Activated CD4-positive, alpha-beta T cell treated with anti-CD3 and anti-CD28 coated beads, Interleukin-2, amount 10 ng/mL, durations not matched to agents 24 days and 14 days (primary cell): ENCODE measurements at regions not wholly inside any gene's neighbourhood (a gene's known extent, or its start where the extent isn't known, plus 50 kb on each side); places are given as distances from the start of the nearest gene placed in this dataset.

Source experiments
- DNase-seq: peaks from one replicate; pipeline ENCODE4 v3.0.0; 2022
- H3K27ac Mint-ChIP-seq: one replicate; pipeline ENCODE4 v1.8.0; 2022; ENCODE audit warnings: mild to moderate bottlenecking, mixed read lengths
- H3K27me3 Mint-ChIP-seq: one replicate; pipeline ENCODE4 v1.8.0; 2022; ENCODE audit warnings: mixed read lengths
- H3K36me3 Mint-ChIP-seq: one replicate; pipeline ENCODE4 v1.8.0; 2022; ENCODE audit warnings: low read depth, mild to moderate bottlenecking, mixed read lengths
- H3K4me1 Mint-ChIP-seq: one replicate; pipeline ENCODE4 v1.8.0; 2021; ENCODE audit warnings: mixed read lengths
- H3K4me3 Mint-ChIP-seq: one replicate; pipeline ENCODE4 v1.8.0; 2022; ENCODE audit warnings: mild to moderate bottlenecking, moderate library complexity, mixed read lengths
- H3K9me3 Mint-ChIP-seq: one replicate; pipeline ENCODE4 v1.8.0; 2021; ENCODE audit warnings: mixed read lengths
- intact Hi-C: fragments of 100-400 bp; cut with micrococcal nuclease; formaldehyde crosslinking; loops from one replicate; pipeline ENCODE4 v1.15.1; 2023

DNA sequence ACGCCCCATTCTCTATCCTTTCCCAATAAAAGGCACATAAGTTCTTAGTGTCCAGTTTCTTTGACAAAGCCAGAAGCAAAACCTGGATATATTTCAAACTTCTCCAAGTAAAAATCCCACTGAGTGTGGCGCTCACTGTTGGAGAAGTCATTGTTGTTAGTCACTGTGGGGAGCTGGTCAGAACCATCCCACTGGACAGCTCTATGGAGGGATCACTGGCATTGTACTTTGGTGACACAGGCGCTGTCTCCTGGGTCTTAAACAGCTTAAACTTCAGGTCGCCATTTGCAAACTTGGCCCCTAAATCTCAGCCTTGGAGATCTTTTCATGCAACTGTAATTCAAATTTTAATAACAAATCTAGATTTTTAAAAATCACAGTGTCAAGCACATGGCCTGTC lies 111.5 kb upstream of the SLC24A3 start:
- no peak overlapping the region for H3K27ac Mint-ChIP-seq
- DNase-seq = no peak
- H3K4me3 Mint-ChIP-seq = no peak overlapping the region
- no peaks in the 10 kb centered on the region for H3K4me1 Mint-ChIP-seq
- H3K36me3 Mint-ChIP-seq = no peaks in the 10 kb centered on the region
- no peaks in the 10 kb centered on the region for H3K9me3 Mint-ChIP-seq
- H3K27me3 Mint-ChIP-seq = no peaks in the 10 kb centered on the region
- intact Hi-C loops = no loop called here

- H3K9me3 Mint-ChIP-seq = no peaks in the 10 kb centered on the region
- DNase-seq = no peak
- H3K27me3 Mint-ChIP-seq = no peaks in the 10 kb centered on the region
- intact Hi-C loops = no loop called here
- H3K4me3 Mint-ChIP-seq = no peak overlapping the region
- no peaks in the 10 kb centered on the region for H3K4me1 Mint-ChIP-seq
- H3K36me3 Mint-ChIP-seq = no peaks in the 10 kb centered on the region
- H3K27ac Mint-ChIP-seq = no peak overlapping the region
These were observed 108.3 kb upstream of the SLC24A3 start for GRCh38 chr20:19104186-19104585.

- intact Hi-C loops = no loop called here
- Mint-ChIP-seq H3K4me3 (no peak overlapping the region), H3K9me3 (no peaks in the 10 kb centered on the region), H3K4me1 (no peaks in the 10 kb centered on the region), H3K27me3 (no peaks in the 10 kb centered on the region), H3K27ac (no peak overlapping the region), H3K36me3 (no peaks in the 10 kb centered on the region)
- no peak for DNase-seq
These were observed 104.3 kb upstream of the SLC24A3 start for GRCh38 chr20:19108155-19108554.

GRCh38 chr20:19110285-19110684 lies 102.2 kb upstream of the SLC24A3 start:
- intact Hi-C loops = no loop called here
- H3K9me3 Mint-ChIP-seq = no peaks in the 10 kb centered on the region
- H3K27me3 Mint-ChIP-seq = no peaks in the 10 kb centered on the region
- no peaks in the 10 kb centered on the region for H3K36me3 Mint-ChIP-seq
- no peak for DNase-seq
- no peak overlapping the region for H3K27ac Mint-ChIP-seq
- no peaks in the 10 kb centered on the region for H3K4me1 Mint-ChIP-seq
- no peak overlapping the region for H3K4me3 Mint-ChIP-seq

- no peaks in the 10 kb centered on the region for H3K4me1 Mint-ChIP-seq
- no peaks in the 10 kb centered on the region for H3K9me3 Mint-ChIP-seq
- no peaks in the 10 kb centered on the region for H3K27me3 Mint-ChIP-seq
- DNase-seq = no peak
- no peaks in the 10 kb centered on the region for H3K36me3 Mint-ChIP-seq
- H3K4me3 Mint-ChIP-seq = no peak overlapping the region
- no peak overlapping the region for H3K27ac Mint-ChIP-seq
- intact Hi-C loops = no loop called here
These were observed 101.5 kb upstream of the SLC24A3 start for GRCh38 chr20:19110881-19111460.

DNA sequence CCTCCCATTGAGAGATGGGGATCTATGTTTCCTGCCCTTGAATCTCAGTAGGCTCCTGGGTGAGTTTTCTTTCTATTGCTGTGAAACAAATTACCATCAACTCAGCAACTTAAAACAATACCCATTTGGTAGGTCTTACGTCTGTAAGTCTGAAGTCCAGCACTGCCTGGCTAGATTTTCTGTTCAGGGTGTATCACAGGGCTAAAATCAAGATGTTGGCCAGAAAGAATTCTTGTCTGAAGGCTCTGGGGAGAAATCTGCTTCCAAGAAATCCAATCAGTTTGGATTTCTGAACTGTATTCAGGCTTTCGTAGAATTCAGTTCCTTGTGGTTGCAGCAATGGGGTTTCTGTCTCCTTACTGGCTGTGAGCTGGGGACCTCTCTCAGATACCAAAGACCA lies 99.6 kb upstream of the SLC24A3 start:
- H3K27me3 Mint-ChIP-seq = no peaks in the 10 kb centered on the region
- H3K9me3 Mint-ChIP-seq = no peaks in the 10 kb centered on the region
- no peaks in the 10 kb centered on the region for H3K4me1 Mint-ChIP-seq
- no peak overlapping the region for H3K4me3 Mint-ChIP-seq
- intact Hi-C loops = no loop called here
- no peak overlapping the region for H3K27ac Mint-ChIP-seq
- no peak for DNase-seq
- H3K36me3 Mint-ChIP-seq = no peaks in the 10 kb centered on the region

DNA sequence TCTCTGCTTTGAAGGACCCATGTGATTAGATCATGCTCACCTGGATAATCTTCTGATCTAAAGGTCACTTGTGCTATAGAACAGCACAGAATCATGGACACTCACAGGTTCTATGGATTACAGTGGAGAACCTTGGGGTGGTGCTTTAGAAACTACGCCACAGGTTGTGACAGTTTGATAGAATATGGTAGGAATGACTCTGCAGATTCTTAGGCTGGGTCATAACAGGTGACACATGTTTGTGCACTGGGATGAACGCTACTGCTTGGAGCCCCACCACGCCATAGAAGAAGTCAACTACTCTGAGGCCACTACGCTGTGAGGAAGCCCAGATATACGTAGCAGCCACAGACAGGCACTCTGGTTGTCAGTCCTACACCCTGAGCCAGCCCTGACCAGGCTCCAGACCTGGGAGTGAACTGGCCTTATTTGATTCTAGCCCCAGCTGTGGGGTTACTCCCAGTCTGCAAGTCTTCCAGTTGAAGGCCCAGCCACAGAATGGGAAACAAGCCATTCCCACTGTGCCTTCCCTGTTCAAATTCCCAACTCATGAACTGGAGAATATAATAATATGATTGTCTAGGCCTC lies 99.0 kb upstream of the SLC24A3 start:
- Mint-ChIP-seq H3K4me1 (no peaks in the 10 kb centered on the region), H3K36me3 (no peaks in the 10 kb centered on the region), H3K27me3 (no peaks in the 10 kb centered on the region), H3K27ac (no peak overlapping the region), H3K9me3 (no peaks in the 10 kb centered on the region), H3K4me3 (no peak overlapping the region)
- intact Hi-C loops = no loop called here
- DNase-seq = no peak

- no peaks in the 10 kb centered on the region for H3K36me3 Mint-ChIP-seq
- no peaks in the 10 kb centered on the region for H3K9me3 Mint-ChIP-seq
- intact Hi-C loops = no loop called here
- no peaks in the 10 kb centered on the region for H3K27me3 Mint-ChIP-seq
- no peak overlapping the region for H3K4me3 Mint-ChIP-seq
- no peaks in the 10 kb centered on the region for H3K4me1 Mint-ChIP-seq
- H3K27ac Mint-ChIP-seq = no peak overlapping the region
- no peak for DNase-seq
These were observed 98.0 kb upstream of the SLC24A3 start for GRCh38 chr20:19114410-19114809.

DNA sequence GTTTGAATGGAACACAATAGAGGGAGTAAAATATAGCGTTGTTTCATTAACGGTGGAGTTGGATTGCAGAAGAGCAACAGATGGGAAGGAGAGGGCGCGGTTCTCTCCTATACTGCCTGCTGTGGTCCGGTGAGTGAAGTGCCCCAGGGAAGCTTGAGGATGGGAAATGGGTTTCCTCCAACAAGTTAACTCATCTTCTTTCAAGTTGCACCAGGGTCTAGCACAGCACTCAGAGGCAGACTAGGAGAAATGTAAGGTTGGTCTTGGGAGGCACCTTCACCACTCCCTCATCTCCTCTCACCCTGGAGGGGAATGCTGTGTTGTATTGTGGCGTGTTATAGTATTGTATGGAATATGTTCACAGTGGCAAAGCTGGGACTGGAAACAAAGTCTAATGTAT lies 96.9 kb upstream of the SLC24A3 start:
- Mint-ChIP-seq H3K36me3 (no peaks in the 10 kb centered on the region), H3K4me1 (no peaks in the 10 kb centered on the region), H3K9me3 (no peaks in the 10 kb centered on the region), H3K4me3 (no peak overlapping the region), H3K27me3 (no peaks in the 10 kb centered on the region), H3K27ac (no peak overlapping the region)
- intact Hi-C loops = no loop called here
- no peak for DNase-seq

DNA sequence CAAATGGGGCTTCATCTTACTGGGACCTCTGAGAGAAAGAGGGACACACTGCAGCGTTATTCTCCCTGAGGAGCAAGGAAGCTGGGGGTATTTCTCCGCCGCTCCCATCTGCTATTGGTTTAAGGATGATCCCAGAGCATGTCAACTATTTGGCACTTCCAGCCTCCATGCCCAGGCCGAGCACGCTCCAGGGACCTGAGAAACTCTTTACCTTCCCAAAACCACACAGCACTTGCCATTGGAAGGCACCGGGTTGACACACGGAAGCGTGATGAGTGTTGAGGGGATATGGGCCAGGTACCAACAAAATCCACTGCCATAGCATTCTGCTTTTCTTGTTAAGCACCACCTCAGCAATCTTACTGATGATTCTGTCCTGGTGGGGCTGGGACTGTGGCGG lies 92.4 kb upstream of the SLC24A3 start:
- Mint-ChIP-seq H3K27me3 (no peaks in the 10 kb centered on the region), H3K27ac (no peak overlapping the region), H3K36me3 (no peaks in the 10 kb centered on the region), H3K4me3 (no peak overlapping the region), H3K9me3 (no peaks in the 10 kb centered on the region), H3K4me1 (no peaks in the 10 kb centered on the region)
- no peak for DNase-seq
- intact Hi-C loops = no loop called here

DNA sequence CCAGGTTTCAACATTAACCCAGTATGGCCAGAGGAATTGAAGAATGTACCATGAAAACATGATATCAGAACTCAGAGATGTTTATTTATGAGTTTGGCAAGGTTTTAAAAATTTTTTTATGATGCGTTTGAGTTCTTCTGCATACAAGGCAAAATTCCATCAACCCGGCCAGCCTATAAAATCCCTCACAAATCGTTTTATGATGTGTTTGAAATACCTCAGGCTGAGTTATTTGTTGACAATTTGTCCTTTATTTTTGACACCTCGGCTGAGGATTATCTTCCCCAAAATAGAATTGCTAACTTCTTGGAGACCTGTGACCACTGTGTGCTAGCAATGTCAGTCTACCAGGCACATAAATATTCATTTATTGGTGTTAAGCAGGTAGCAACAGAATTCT lies 91.9 kb upstream of the SLC24A3 start:
- no peaks in the 10 kb centered on the region for H3K27me3 Mint-ChIP-seq
- H3K4me3 Mint-ChIP-seq = no peak overlapping the region
- H3K36me3 Mint-ChIP-seq = no peaks in the 10 kb centered on the region
- no peaks in the 10 kb centered on the region for H3K4me1 Mint-ChIP-seq
- no peak overlapping the region for H3K27ac Mint-ChIP-seq
- intact Hi-C loops = no loop called here
- H3K9me3 Mint-ChIP-seq = no peaks in the 10 kb centered on the region
- DNase-seq = no peak

DNA sequence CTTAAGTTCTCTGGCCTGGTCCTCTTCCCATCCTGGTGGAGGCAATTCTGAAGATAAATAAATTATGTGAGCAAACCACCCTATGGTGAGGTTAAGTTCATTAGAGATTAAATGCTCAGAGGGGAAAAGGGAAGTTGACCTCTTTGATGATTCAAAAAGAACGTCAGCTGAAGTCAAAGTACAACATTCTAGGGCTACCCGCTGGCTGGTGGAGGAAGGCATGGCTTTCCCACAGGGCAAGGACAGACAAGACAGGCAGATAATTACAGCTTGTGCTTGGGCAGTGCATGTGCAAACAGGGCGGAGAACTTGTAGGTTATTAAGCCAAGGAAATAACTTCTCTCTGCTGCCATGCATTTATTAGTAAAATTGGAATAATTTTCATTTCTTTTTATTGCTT lies 91.0 kb upstream of the SLC24A3 start:
- Mint-ChIP-seq H3K4me3 (no peak overlapping the region), H3K36me3 (no peaks in the 10 kb centered on the region), H3K27ac (no peak overlapping the region), H3K4me1 (no peaks in the 10 kb centered on the region), H3K9me3 (no peaks in the 10 kb centered on the region), H3K27me3 (no peaks in the 10 kb centered on the region)
- intact Hi-C loops = no loop called here
- no peak for DNase-seq

- intact Hi-C loops = no loop called here
- Mint-ChIP-seq H3K27ac (no peak overlapping the region), H3K4me3 (no peak overlapping the region), H3K9me3 (no peaks in the 10 kb centered on the region), H3K27me3 (no peaks in the 10 kb centered on the region), H3K36me3 (no peaks in the 10 kb centered on the region), H3K4me1 (no peaks in the 10 kb centered on the region)
- DNase-seq = no peak
These were observed 90.5 kb upstream of the SLC24A3 start for GRCh38 chr20:19121916-19122315.

- Mint-ChIP-seq H3K27me3 (no peaks in the 10 kb centered on the region), H3K36me3 (no peaks in the 10 kb centered on the region)
These were observed 90.0 kb upstream of the SLC24A3 start for GRCh38 chr20:19122395-19122794.

DNA sequence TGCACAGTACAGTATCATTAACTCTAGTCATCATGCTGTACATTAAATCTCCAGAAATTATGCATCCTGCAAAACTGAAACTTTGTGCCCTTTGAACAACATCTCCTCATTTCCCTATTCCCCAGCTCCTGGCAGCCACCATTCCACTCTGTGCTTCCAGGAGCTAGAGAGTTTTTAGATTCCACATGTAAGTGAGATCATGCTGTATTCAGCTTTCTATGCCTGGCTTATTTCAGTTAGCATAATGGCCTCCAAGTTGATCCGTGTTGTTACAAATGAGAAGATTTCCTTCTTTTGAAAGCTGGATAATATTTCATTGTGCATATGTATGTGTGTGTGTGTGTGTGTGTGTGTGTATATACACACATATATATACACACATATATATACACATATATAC lies 86.9 kb upstream of the SLC24A3 start:
- intact Hi-C loops = no loop called here
- no peaks in the 10 kb centered on the region for H3K4me1 Mint-ChIP-seq
- H3K27ac Mint-ChIP-seq = no peak overlapping the region
- no peak for DNase-seq
- no peak overlapping the region for H3K4me3 Mint-ChIP-seq
- H3K36me3 Mint-ChIP-seq = no peaks in the 10 kb centered on the region
- no peaks in the 10 kb centered on the region for H3K27me3 Mint-ChIP-seq
- H3K9me3 Mint-ChIP-seq = no peaks in the 10 kb centered on the region

More at GRCh38 chr20:19122395-19122794, 90.0 kb upstream of the SLC24A3 start:
- Mint-ChIP-seq H3K4me3 (no peak overlapping the region), H3K27ac (no peak overlapping the region), H3K4me1 (no peaks in the 10 kb centered on the region), H3K9me3 (no peaks in the 10 kb centered on the region)
- intact Hi-C loops = no loop called here
- DNase-seq = no peak
